A549 (cell line): ENCODE measurements at regions not wholly inside any gene's neighbourhood (a gene's known extent, or its start where the extent isn't known, plus 50 kb on each side); places are given as distances from the start of the nearest gene placed in this dataset.

Experiments
- ATAC-seq, 2 experiments: fragments of 200-7000 bp in 1 of 2; fragments of >200 bp in 1 of 2; cut with Nextera tagmentation in 1 of 2; cut with Tn5 transposase in 1 of 2; 3 replicates each; pipeline versions ENCODE4 v1.8.0 to v1.9.1; 2018 to 2020; ENCODE audit warnings: mild to moderate bottlenecking in 1 of 2, moderate library complexity in 1 of 2
- CTCF ChIA-PET: fragments of 300-600 bp; sonication (Branson Sonifier 250); formaldehyde crosslinking; extraction: SDS; loops from one replicate; lab custom pipeline; 2021; ENCODE audit warnings: antibody characterized with exemption, inconsistent platforms; lab: Yijun Ruan, JAX
- POLR2A ChIA-PET: fragments of 350-600 bp; formaldehyde crosslinking; extraction: SDS; loops from one replicate; lab custom pipeline; 2021; ENCODE audit warnings: antibody characterized with exemption, inconsistent platforms; lab: Yijun Ruan, JAX
- DNase-seq, 2 experiments: peaks; one replicate each; pipeline versions ENCODE4 v3.0.0 to v3.0.0-alpha.2; 2011 to 2016; ENCODE audit warnings: low read depth in 1 of 2, low spot score in 1 of 2
- FAIRE-seq: peaks from 2 replicates; lab custom pipeline; 2011; peaks lifted over from hg19 to GRCh38; lab: Jason Lieb, UNC
- H3K27ac ChIP-seq, 2 experiments: fragments of >200 bp; sonication (Bioruptor Twin); formaldehyde crosslinking; 3 replicates each; pipeline ENCODE4 v1.5.1; 2016 to 2017
- H3K4me1 ChIP-seq: fragments of >200 bp; sonication (Bioruptor Twin); formaldehyde crosslinking; 3 replicates; pipeline ENCODE4 v1.6.1; 2016
- H3K4me2 ChIP-seq: fragments of >200 bp; sonication (Bioruptor Twin); formaldehyde crosslinking; 3 replicates; pipeline ENCODE4 v1.6.1; 2016
- H3K4me3 ChIP-seq: fragments of >200 bp; sonication (Bioruptor Twin); formaldehyde crosslinking; 3 replicates; pipeline ENCODE4 v1.5.1; 2016
- H3K9me3 ChIP-seq: fragments of >200 bp; sonication (Bioruptor Twin); formaldehyde crosslinking; 3 replicates; pipeline ENCODE4 v1.6.1; 2016
- CBX8 ChIP-seq: fragments of 200-600 bp; sonication (generic); IDR thresholded peaks from 2 replicates; pipeline ENCODE4 v1.6.1; 2016
- CHD2 ChIP-seq: fragments of 150-350 bp; IDR thresholded peaks from 2 replicates; pipeline ENCODE4 v1.6.1; 2014; ENCODE audit warnings: low read length; ENCODE audit not compliant: partially characterized antibody
- ESRRA ChIP-seq: fragments of 150-350 bp; IDR thresholded peaks from 2 replicates; pipeline ENCODE4 v1.6.1; 2014; ENCODE audit warnings: mild to moderate bottlenecking, low read length, borderline replicate concordance
- FOSL2 ChIP-seq, 2 experiments: fragments of 450-650 bp in 1 of 2; fragments of >200 bp in 1 of 2; sonication (Bioruptor Twin) in 1 of 2; formaldehyde crosslinking; IDR thresholded peaks; 2 replicates each; pipeline versions ENCODE4 v1.5.0 to v1.6.1; 2016 to 2020; ENCODE audit warnings: mild to moderate bottlenecking in 1 of 2, moderate library complexity in 1 of 2
- FOXS1 ChIP-seq: fragments of 250-450 bp; sonication (Bioruptor Pico); IDR thresholded peaks from 2 replicates; pipeline ENCODE4 v1.5.0; 2020; ENCODE audit warnings: mild to moderate bottlenecking, moderate library complexity
- HMGXB4 ChIP-seq: fragments of 250-450 bp; sonication (Bioruptor Pico); IDR thresholded peaks from 2 replicates; pipeline ENCODE4 v1.5.0; 2021; ENCODE audit warnings: mild to moderate bottlenecking, moderate library complexity, borderline replicate concordance
- HOXB13 ChIP-seq: fragments of 250-450 bp; sonication (Bioruptor Pico); IDR thresholded peaks from 2 replicates; pipeline ENCODE4 v1.5.0; 2020; ENCODE audit warnings: low read depth, mild to moderate bottlenecking, moderate library complexity
- HOXB5 ChIP-seq: fragments of 250-450 bp; sonication (Bioruptor Pico); IDR thresholded peaks from 2 replicates; pipeline ENCODE4 v1.5.0; 2020; ENCODE audit warnings: mild to moderate bottlenecking, moderate library complexity
- MAZ ChIP-seq: fragments of 150-350 bp; IDR thresholded peaks from 2 replicates; pipeline ENCODE4 v1.6.1; 2014; ENCODE audit warnings: antibody characterized with exemption, low read depth, low read length, borderline replicate concordance
- MYC ChIP-seq: IDR thresholded peaks from 2 replicates; pipeline ENCODE4 v1.6.1; 2012; ENCODE audit warnings: mild to moderate bottlenecking, inconsistent platforms, low read length, improper control_type of control experiment, borderline replicate concordance
- PBX3 ChIP-seq: IDR thresholded peaks from 2 replicates; pipeline ENCODE4 v1.6.1; 2012
- RAD21 ChIP-seq, 2 experiments: fragments of >200 bp in 1 of 2; sonication (Bioruptor Twin) in 1 of 2; formaldehyde crosslinking in 1 of 2; IDR thresholded peaks in 1 of 2; conservative IDR thresholded peaks in 1 of 2; 2 replicates in 1 of 2; 3 replicates in 1 of 2; pipeline ENCODE4 v1.6.1; 2012 to 2018; ENCODE audit warnings: inconsistent platforms in 1 of 2
- RFX5 ChIP-seq: fragments of 450-650 bp; IDR thresholded peaks from 2 replicates; pipeline ENCODE4 v1.7.1; 2014; ENCODE audit warnings: antibody characterized with exemption, mild to moderate bottlenecking, moderate library complexity
- SREBF2 ChIP-seq: fragments of 450-650 bp; IDR thresholded peaks from 2 replicates; pipeline ENCODE4 v1.6.1; 2014; ENCODE audit warnings: mild to moderate bottlenecking, moderate library complexity
- TFCP2L1 ChIP-seq: fragments of 250-450 bp; sonication (Bioruptor Pico); IDR thresholded peaks from 2 replicates; pipeline ENCODE4 v1.5.0; 2021; ENCODE audit warnings: mild to moderate bottlenecking
- TP53 ChIP-seq: fragments of 250-450 bp; sonication (Bioruptor Pico); IDR thresholded peaks from 2 replicates; pipeline ENCODE4 v1.5.0; 2021; ENCODE audit warnings: mild to moderate bottlenecking, moderate library complexity
- USF2 ChIP-seq: fragments of 450-650 bp; IDR thresholded peaks from 2 replicates; pipeline ENCODE4 v1.6.1; 2014; ENCODE audit warnings: antibody characterized with exemption
- ZC3H11A ChIP-seq: fragments of 450-650 bp; IDR thresholded peaks from 2 replicates; pipeline ENCODE4 v1.6.1; 2014; ENCODE audit warnings: antibody characterized with exemption, mild to moderate bottlenecking
- ZFP36 ChIP-seq: fragments of 450-650 bp; IDR thresholded peaks from 2 replicates; pipeline ENCODE4 v1.6.1; 2014; ENCODE audit warnings: borderline replicate concordance; ENCODE audit not compliant: partially characterized antibody
- ZNF302 ChIP-seq: fragments of 250-450 bp; sonication (Bioruptor Pico); IDR thresholded peaks from 2 replicates; pipeline ENCODE4 v1.9.0; 2021; ENCODE audit warnings: inconsistent platforms, mild to moderate bottlenecking, moderate library complexity
- WGBS: methylation state at CpG from one replicate; pipeline ENCODE4 v1.1.6; 2017; ENCODE audit errors: missing lambda C conversion rate; 5-methylcytosine and 5-hydroxymethylcytosine counted together
- TF ChIP-seq, protein P1 (sequence below): IDR thresholded peaks from 2 replicates; pipeline ENCODE4 v1.6.1; 2012
- TF ChIP-seq, protein P2 (sequence below): fragments of >200 bp; sonication (Bioruptor Twin); formaldehyde crosslinking; IDR thresholded peaks from 3 replicates; pipeline ENCODE4 v1.5.1; 2016
- TF ChIP-seq, protein P3 (sequence below): fragments of 250-450 bp; sonication (Bioruptor Pico); IDR thresholded peaks from 2 replicates; pipeline ENCODE4 v1.5.0; 2020; ENCODE audit warnings: low read depth, mild to moderate bottlenecking, moderate library complexity

- no peak for ATAC-seq
- CTCF ChIA-PET = no interaction called here
- TF ChIP-seq, protein P1, sequence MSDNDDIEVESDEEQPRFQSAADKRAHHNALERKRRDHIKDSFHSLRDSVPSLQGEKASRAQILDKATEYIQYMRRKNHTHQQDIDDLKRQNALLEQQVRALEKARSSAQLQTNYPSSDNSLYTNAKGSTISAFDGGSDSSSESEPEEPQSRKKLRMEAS = no peak
- TF ChIP-seq ZC3H11A (no peak), CHD2 (no peak), USF2 (no peak), TFCP2L1 (CRISPR knock-in tag) (no peak), ZNF302 (no peak), FOXS1 (no peak), PBX3 (no peak), MAZ (no peak), TP53 (CRISPR knock-in tag) (no peak), CBX8 (no peak), HOXB5 (CRISPR knock-in tag) (no peak), FOSL2 (IDR thresholded peaks at IDR 0.05) (no peak), FOSL2 (CRISPR knock-in tag; IDR thresholded peaks at IDR 0.05) (no peak), ESRRA (no peak), SREBF2 (no peak)
- TF ChIP-seq, all 56 proteins: peak for 0
- H3K4me2 ChIP-seq = no peak overlapping the region
- FAIRE-seq (no peak), DNase-seq (no peak)
- POLR2A ChIA-PET = no interaction called here
- no peaks in the 10 kb centered on the region; the same call in 2 of the 3 replicates for H3K9me3 ChIP-seq
- WGBS = 2% methylated on average over 4 of the region's 4 CpGs
- no peak overlapping the region for H3K4me3 ChIP-seq
- H3K27ac ChIP-seq = no peak overlapping the region
- H3K4me1 ChIP-seq = no peaks in the 10 kb centered on the region
These were observed 136.6 kb upstream of the DMAC1 start for GRCh38 chr9:7936163-7936562.

DNA sequence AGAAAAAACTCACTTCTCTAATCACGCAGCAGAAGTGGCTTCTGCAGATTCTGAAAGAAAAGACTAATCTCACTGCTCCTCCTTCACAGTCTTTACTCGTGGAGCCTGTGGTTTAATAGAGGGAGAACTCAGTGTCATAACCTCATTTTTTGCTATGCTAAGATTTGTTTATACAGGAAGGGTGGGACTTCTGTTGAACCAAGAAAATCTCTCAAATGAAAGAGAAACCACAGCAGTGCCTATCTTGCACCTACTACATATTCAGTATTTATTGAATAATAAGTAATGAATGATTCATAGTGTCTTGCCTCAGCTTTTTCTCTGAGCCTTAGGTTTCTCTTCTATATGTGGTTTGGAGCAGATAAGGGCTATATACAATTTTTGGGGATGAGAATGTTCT is 136.1 kb upstream of the DMAC1 start:
- no peak for FAIRE-seq
- CTCF ChIA-PET = no interaction called here
- 3% methylated on average over 2 of the region's 2 CpGs for WGBS

More for the DNA sequence above, 136.1 kb upstream of the DMAC1 start:
- Histone ChIP-seq H3K4me3 (no peak overlapping the region), H3K27ac (no peak overlapping the region), H3K4me1 (no peaks in the 10 kb centered on the region), H3K9me3 (no peaks in the 10 kb centered on the region; the same call in 2 of the 3 replicates)
- ATAC-seq = no peak
- TF ChIP-seq, protein P2, sequence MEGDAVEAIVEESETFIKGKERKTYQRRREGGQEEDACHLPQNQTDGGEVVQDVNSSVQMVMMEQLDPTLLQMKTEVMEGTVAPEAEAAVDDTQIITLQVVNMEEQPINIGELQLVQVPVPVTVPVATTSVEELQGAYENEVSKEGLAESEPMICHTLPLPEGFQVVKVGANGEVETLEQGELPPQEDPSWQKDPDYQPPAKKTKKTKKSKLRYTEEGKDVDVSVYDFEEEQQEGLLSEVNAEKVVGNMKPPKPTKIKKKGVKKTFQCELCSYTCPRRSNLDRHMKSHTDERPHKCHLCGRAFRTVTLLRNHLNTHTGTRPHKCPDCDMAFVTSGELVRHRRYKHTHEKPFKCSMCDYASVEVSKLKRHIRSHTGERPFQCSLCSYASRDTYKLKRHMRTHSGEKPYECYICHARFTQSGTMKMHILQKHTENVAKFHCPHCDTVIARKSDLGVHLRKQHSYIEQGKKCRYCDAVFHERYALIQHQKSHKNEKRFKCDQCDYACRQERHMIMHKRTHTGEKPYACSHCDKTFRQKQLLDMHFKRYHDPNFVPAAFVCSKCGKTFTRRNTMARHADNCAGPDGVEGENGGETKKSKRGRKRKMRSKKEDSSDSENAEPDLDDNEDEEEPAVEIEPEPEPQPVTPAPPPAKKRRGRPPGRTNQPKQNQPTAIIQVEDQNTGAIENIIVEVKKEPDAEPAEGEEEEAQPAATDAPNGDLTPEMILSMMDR = no peak
- TF ChIP-seq RFX5 (no peak), TFCP2L1 (CRISPR knock-in tag) (no peak), ZFP36 (no peak), HOXB13 (CRISPR knock-in tag) (no peak), RAD21 (conservative IDR thresholded peaks at IDR 0.05 in 1 of 2, IDR thresholded peaks at IDR 0.05 in 1 of 2) (no peak), MAZ (no peak), MYC (no peak), FOXS1 (no peak), HMGXB4 (no peak)
- TF ChIP-seq, protein P3, sequence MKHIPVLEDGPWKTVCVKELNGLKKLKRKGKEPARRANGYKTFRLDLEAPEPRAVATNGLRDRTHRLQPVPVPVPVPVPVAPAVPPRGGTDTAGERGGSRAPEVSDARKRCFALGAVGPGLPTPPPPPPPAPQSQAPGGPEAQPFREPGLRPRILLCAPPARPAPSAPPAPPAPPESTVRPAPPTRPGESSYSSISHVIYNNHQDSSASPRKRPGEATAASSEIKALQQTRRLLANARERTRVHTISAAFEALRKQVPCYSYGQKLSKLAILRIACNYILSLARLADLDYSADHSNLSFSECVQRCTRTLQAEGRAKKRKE (CRISPR knock-in tag) = no peak
- TF ChIP-seq, all 56 proteins: peak for 0
- H3K4me2 ChIP-seq = no peak overlapping the region
- no peak for DNase-seq
- POLR2A ChIA-PET = no interaction called here
